Stomach (tissue), 8 donors: ENCODE measurements at regions not wholly inside any gene's neighbourhood (a gene's known extent, or its start where the extent isn't known, plus 50 kb on each side); places are given as distances from the start of the nearest gene placed in this dataset.
"Not testable (repeated sequence)": the region's sequence is repeated elsewhere in the genome, so short reads cannot be mapped to it uniquely, and the experiment has no call there.

Experiments
- DNase-seq, 2 donors: peaks; one replicate each; pipeline versions ENCODE4 v3.0.0 to v3.0.0-alpha.2; 2013 to 2019
- H3K27ac ChIP-seq, 5 donors: fragments of 200-600 bp in 4 of 5; sonication (generic) in 4 of 5; one replicate each; pipeline ENCODE4 v1.5.1; 2013 to 2019; ENCODE audit warnings: mild to moderate bottlenecking in 1 of 5, moderate library complexity in 1 of 5
- H3K27me3 ChIP-seq, 3 donors: fragments of 200-600 bp; sonication (generic); one replicate each; pipeline ENCODE4 v1.5.1; 2017 to 2019; ENCODE audit warnings: mixed run types in 1 of 3
- H3K36me3 ChIP-seq, 4 donors: fragments of 200-600 bp; sonication (generic); 1 replicate in 3 of 4; 2 replicates in 1 of 4; pipeline ENCODE4 v1.5.1; 2016 to 2019
- H3K4me1 ChIP-seq, 4 donors: fragments of 200-600 bp; sonication (generic); one replicate each; pipeline ENCODE4 v1.5.1; 2016 to 2019
- H3K4me3 ChIP-seq, 4 donors: fragments of 200-600 bp; sonication (generic) in 3 of 4; one replicate each; pipeline ENCODE4 v1.5.1; 2016 to 2019; ENCODE audit warnings: mild to moderate bottlenecking in 1 of 4
- H3K9me3 ChIP-seq, 4 donors: fragments of 200-600 bp; sonication (generic); one replicate each; pipeline ENCODE4 v1.5.1; 2016 to 2019
- CTCF ChIP-seq, 7 experiments: fragments of 450-650 bp in 4 of 7; fragments of 200-600 bp in 3 of 7; sonication (generic) in 3 of 7; IDR thresholded peaks; one replicate each; pipeline ENCODE4 v1.5.1; 2016 to 2019; ENCODE audit warnings: antibody characterized with exemption in 7 of 7, control low read depth in 2 of 7, mild to moderate bottlenecking in 1 of 7
- EP300 ChIP-seq: sonication (generic); formaldehyde crosslinking; IDR thresholded peaks from one replicate; pipeline ENCODE4 v1.6.1; 2017; ENCODE audit warnings: antibody characterized with exemption
- POLR2A ChIP-seq, 4 donors: fragments of 450-650 bp; IDR thresholded peaks; one replicate each; pipeline ENCODE4 v1.6.1; 2016; ENCODE audit warnings: antibody characterized with exemption in 4 of 4, control low read depth in 2 of 4, mild to moderate bottlenecking in 1 of 4, moderate library complexity in 1 of 4
- POLR2AphosphoS5 ChIP-seq, 3 donors: sonication (generic); formaldehyde crosslinking; IDR thresholded peaks; one replicate each; pipeline ENCODE4 v1.6.1; 2016; ENCODE audit warnings: antibody characterized with exemption in 3 of 3
- WGBS, 5 donors: extraction: QIAGEN DNeasy Blood & Tissue Kit in 3 of 5; methylation state at CpG; one replicate each; pipeline versions ENCODE4 v1.1.5 to v1.1.7; 2013 to 2018; 5-methylcytosine and 5-hydroxymethylcytosine counted together
- intact Hi-C: fragments of 100-400 bp; cut with DNase I; formaldehyde crosslinking; loops from one replicate; pipeline ENCODE4 v1.15.1; 2023; ENCODE audit warnings: low total_unique reads
- donor health status: healthy with polysubstance abuse.
- donor health status: Bipolar disorder and iron deficiency.
- donor health status: healthy.

- DNase-seq: no peak
- Histone ChIP-seq H3K27me3 (no peaks in the 10 kb centered on the region), H3K4me3 (no peak overlapping the region), H3K36me3 (no peaks in the 10 kb centered on the region), H3K27ac (no peak overlapping the region), H3K4me1 (no peaks in the 10 kb centered on the region), H3K9me3 (peaks cover 0 to 13% (median 6%) of the 10 kb centered on the region in 4 donors)
- intact Hi-C loops: no loop called here
- TF ChIP-seq POLR2A (IDR thresholded peaks at IDR 0.05) (no peak), EP300 (no peak), POLR2AphosphoS5 (IDR thresholded peaks at IDR 0.05) (no peak), CTCF (IDR thresholded peaks at IDR 0.05) (no peak)
Measured at GRCh38 chr12:69179786-69180185, 59.6 kb upstream of the CPSF6 start.

GRCh38 chr12:69187572-69187971 is 51.8 kb upstream of the CPSF6 start:
- H3K9me3 ChIP-seq: peaks cover 0 to 32% (median 22%) of the 10 kb centered on the region in 4 donors
- H3K36me3 ChIP-seq, intact Hi-C loops, DNase-seq, H3K4me1 ChIP-seq, H3K4me3 ChIP-seq, H3K27ac ChIP-seq, H3K27me3 ChIP-seq: not testable (repeated sequence)
- 52 to 71% (median 61%) methylated on average over 7 of the region's 7 CpGs for WGBS, 5 donors

GRCh38 chr12:69189378-69189978 is 49.9 kb upstream of the CPSF6 start:
- Histone ChIP-seq H3K9me3 (peaks cover 0 to 32% (median 22%) of the 10 kb centered on the region in 4 donors), H3K27ac (no peak overlapping the region), H3K4me3 (no peak overlapping the region), H3K27me3 (no peaks in the 10 kb centered on the region), H3K4me1 (no peaks in the 10 kb centered on the region), H3K36me3 (no peaks in the 10 kb centered on the region)
- 34 to 51% (median 47%) methylated on average over 4 of the region's 4 CpGs for WGBS, 5 donors
- DNase-seq: no peak
- intact Hi-C loops: no loop called here
- TF ChIP-seq EP300: no peak
- no peak for TF ChIP-seq CTCF (IDR thresholded peaks at IDR 0.05)
- TF ChIP-seq POLR2A (IDR thresholded peaks at IDR 0.05): no peak
